ENCODE measurements at regions not wholly inside any gene's neighbourhood (a gene's known extent, or its start where the extent isn't known, plus 50 kb on each side); places are given as distances from the start of the nearest gene placed in this dataset.

- H3K14ac ChIP-seq (ENCODE audit: insufficient read depth, low read length) = no peak overlapping the region
- H2AFZ ChIP-seq (ENCODE audit: low read length) = no peak overlapping the region
- no peak overlapping the region for H3K4ac ChIP-seq (ENCODE audit: low read depth, low read length)
- no peak overlapping the region for H3K27ac ChIP-seq (ENCODE audit: insufficient read length, low read depth, low read length)
- H3K79me2 ChIP-seq (ENCODE audit: insufficient read depth, low read length) = no peaks in the 10 kb centered on the region
- no peaks in the 10 kb centered on the region for H3K27me3 ChIP-seq (ENCODE audit: insufficient read depth, low read length)
- no peak overlapping the region for H2BK15ac ChIP-seq (ENCODE audit: low read depth, low read length)
- no peak overlapping the region for H4K8ac ChIP-seq (replicated peaks; ENCODE audit: insufficient read length, low read depth, low read length)
- H2BK12ac ChIP-seq (ENCODE audit: insufficient read length, low read depth, low read length) = no peak overlapping the region
- no peak overlapping the region for H3K23ac ChIP-seq (ENCODE audit: insufficient read length, low read depth, low read length)
- WGBS (ENCODE audit: extremely low coverage, insufficient read length, low lambda C conversion rate) = no CpG with 5 or more reads among the region's 1 CpG
- no peak overlapping the region for H2BK5ac ChIP-seq (ENCODE audit: insufficient read length, low read length)
- no peak overlapping the region for H3K18ac ChIP-seq (ENCODE audit: insufficient read length, low read depth, low read length)
- H3K9me3 ChIP-seq (ENCODE audit: control insufficient read depth, low read depth, low read length) = no peaks in the 10 kb centered on the region
- H3K4me1 Mint-ChIP-seq = peaks cover 11 to 22% of the 10 kb centered on the region in 2 experiments
- H4K91ac ChIP-seq (ENCODE audit: insufficient read length, low read depth, low read length) = no peak overlapping the region
- H3K4me1 ChIP-seq (ENCODE audit: insufficient read depth, low read length) = no peaks in the 10 kb centered on the region
- no peak overlapping the region for H3T11ph ChIP-seq (ENCODE audit: low read length)
- H3K23me2 ChIP-seq (ENCODE audit: insufficient read length, low read depth, low read length, poor library complexity, severe bottlenecking) = no peaks in the 10 kb centered on the region
- H4K20me1 ChIP-seq (ENCODE audit: control insufficient read depth, insufficient read depth, insufficient read length) = no peaks in the 10 kb centered on the region
- no peak overlapping the region for H3K4me2 ChIP-seq (ENCODE audit: insufficient read depth, insufficient read length, low read length)
- no peak overlapping the region for H2BK20ac ChIP-seq (ENCODE audit: low read depth, low read length, poor library complexity, severe bottlenecking)
- TF ChIP-seq, protein P1, sequence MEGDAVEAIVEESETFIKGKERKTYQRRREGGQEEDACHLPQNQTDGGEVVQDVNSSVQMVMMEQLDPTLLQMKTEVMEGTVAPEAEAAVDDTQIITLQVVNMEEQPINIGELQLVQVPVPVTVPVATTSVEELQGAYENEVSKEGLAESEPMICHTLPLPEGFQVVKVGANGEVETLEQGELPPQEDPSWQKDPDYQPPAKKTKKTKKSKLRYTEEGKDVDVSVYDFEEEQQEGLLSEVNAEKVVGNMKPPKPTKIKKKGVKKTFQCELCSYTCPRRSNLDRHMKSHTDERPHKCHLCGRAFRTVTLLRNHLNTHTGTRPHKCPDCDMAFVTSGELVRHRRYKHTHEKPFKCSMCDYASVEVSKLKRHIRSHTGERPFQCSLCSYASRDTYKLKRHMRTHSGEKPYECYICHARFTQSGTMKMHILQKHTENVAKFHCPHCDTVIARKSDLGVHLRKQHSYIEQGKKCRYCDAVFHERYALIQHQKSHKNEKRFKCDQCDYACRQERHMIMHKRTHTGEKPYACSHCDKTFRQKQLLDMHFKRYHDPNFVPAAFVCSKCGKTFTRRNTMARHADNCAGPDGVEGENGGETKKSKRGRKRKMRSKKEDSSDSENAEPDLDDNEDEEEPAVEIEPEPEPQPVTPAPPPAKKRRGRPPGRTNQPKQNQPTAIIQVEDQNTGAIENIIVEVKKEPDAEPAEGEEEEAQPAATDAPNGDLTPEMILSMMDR (conservative IDR thresholded peaks at IDR 0.05) = no peak
- no peak overlapping the region for H2AK5ac ChIP-seq (ENCODE audit: insufficient read length, low read length)
- no peaks in the 10 kb centered on the region for H3K27me3 Mint-ChIP-seq (ENCODE audit: low read depth)
- H3K79me1 ChIP-seq (ENCODE audit: insufficient read depth, low read depth, low read length, poor library complexity, severe bottlenecking) = no peaks in the 10 kb centered on the region
- H3K36me3 Mint-ChIP-seq (ENCODE audit: insufficient read depth in 1 of 3, low read depth in 3 of 3) = no peaks in the 10 kb centered on the region
- H3K9me3 Mint-ChIP-seq = no peaks in the 10 kb centered on the region
- H3K9ac ChIP-seq (ENCODE audit: extremely low read depth, insufficient read length, low read length) = no peak overlapping the region
- H3K56ac ChIP-seq (ENCODE audit: insufficient read length, low read depth, low read length) = no peak overlapping the region
- peak overlapping the region in 1 of 3 experiments; percentile 11; a peak in 2 of 7 replicates for H3K27ac Mint-ChIP-seq
- no peak for DNase-seq
- no peak overlapping the region for H2BK120ac ChIP-seq (ENCODE audit: low read depth, low read length, poor library complexity, severe bottlenecking)
- H4K5ac ChIP-seq (ENCODE audit: insufficient read length, low read depth, low read length) = no peak overlapping the region
- H3K4me3 Mint-ChIP-seq = no peak overlapping the region
Observed at GRCh38 chr4:147175460-147176025, 229.9 kb upstream of the TTC29 start.

All from H9 (cell line).